GM12873 (cell line): ENCODE measurements at regions not wholly inside any gene's neighbourhood (a gene's known extent, or its start where the extent isn't known, plus 50 kb on each side); places are given as distances from the start of the nearest gene placed in this dataset.

Experiments
- TF ChIP-seq, protein P1 (sequence below): IDR thresholded peaks from 2 replicates; pipeline ENCODE4 v1.5.1; 2012; ENCODE audit warnings: low read depth, mild to moderate bottlenecking, moderate library complexity, low read length, control low read depth; ENCODE audit not compliant: insufficient read depth; ENCODE audit errors: missing control alignments

DNA sequence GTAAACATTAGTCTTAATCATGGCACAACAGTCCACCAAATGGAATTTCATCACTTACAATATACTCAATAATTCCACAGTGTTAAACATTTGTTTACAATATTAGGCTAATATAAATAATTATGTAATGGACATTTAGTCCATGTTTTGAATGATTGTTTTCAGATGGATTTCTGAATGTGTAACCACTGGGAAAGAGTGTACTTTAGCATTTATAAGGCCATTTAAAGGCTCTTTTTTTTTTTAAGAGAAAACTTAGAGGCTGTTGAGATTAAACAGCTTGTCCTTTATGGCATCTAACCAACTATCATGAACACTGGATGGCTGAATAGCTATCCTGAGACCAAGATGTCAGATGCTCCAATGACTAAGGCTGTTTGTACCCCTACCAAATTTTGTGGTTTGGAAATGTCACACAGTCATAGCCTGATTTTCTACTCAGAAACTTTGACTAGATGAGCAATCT lies 248.3 kb upstream of the GLI3 start:
- TF ChIP-seq, protein P1, sequence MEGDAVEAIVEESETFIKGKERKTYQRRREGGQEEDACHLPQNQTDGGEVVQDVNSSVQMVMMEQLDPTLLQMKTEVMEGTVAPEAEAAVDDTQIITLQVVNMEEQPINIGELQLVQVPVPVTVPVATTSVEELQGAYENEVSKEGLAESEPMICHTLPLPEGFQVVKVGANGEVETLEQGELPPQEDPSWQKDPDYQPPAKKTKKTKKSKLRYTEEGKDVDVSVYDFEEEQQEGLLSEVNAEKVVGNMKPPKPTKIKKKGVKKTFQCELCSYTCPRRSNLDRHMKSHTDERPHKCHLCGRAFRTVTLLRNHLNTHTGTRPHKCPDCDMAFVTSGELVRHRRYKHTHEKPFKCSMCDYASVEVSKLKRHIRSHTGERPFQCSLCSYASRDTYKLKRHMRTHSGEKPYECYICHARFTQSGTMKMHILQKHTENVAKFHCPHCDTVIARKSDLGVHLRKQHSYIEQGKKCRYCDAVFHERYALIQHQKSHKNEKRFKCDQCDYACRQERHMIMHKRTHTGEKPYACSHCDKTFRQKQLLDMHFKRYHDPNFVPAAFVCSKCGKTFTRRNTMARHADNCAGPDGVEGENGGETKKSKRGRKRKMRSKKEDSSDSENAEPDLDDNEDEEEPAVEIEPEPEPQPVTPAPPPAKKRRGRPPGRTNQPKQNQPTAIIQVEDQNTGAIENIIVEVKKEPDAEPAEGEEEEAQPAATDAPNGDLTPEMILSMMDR = no peak

DNA sequence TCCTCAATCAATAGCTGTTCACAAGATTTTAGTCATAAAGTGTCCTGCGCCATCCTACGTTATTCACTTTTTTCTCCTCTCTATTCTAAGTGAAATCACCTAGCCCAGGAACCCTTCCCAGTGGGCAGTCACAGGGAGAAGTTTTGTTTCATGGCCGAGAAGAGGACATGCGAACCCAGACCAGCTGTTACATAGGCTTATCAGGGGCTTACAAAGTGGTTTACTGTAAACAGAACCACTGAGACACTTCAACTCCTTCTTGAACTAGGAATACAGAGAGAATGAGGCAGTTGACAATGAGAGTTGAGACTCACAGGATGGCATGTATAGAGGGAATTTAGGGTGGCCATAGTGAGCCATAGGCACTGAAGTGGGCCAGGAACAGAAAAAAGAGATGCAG lies 246.9 kb upstream of the GLI3 start:
- TF ChIP-seq, protein P1 = no peak

DNA sequence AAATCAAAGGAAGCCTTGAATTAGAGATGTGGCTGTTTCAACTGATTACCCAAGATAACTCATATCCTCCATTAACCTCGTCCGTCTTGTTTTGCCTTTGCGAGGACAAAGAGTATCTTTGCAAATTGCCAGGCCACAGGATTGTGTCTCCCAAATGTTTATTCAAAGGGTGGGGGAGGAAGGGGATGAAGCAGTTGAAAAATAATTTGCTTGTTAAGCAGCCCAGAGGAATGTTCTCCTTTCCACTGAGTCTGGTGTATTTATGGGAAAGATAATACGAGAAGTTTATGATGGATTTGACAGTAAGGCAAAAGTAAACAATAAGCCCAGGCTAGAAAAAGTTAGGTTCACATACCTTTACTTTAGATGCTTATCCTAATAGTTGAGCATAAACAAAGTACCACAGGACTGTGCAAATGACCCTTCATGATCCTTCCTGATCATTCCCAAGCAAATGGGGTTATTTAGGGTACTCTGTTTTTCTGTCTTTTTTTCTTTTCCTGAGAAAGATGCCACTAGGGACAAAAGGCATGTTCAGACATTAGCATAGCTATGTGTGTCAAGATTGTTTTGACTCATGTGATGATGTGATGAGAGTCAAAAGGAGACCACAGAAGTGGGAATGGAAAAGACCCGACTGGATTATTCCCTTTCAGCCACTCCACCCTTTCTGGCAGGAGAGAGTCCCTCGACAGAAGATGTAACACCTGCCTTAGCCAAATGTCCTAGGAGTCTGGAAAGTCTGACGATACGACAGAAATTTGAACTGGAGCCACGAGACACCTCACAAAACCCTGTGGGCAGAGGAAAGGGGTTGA lies 243.0 kb upstream of the GLI3 start:
- TF ChIP-seq, protein P1 = no peak

DNA sequence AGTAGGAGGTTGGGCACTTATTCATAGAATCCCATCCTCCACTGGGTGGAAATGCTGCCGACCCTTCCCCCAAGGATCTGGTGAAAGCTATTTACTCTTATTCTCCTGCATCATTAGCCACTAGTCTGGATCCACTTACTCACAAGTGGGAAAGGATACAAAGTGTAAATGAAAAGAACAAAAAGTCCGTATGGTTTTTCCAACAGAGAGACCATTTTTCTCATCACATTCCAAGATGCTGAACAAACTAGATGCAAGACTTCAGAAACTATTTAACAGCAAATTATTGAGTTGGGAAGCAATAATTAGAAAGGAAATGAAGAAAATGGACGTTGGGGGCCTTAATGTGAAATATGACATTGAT lies 242.4 kb upstream of the GLI3 start:
- TF ChIP-seq, protein P1 = no peak

DNA sequence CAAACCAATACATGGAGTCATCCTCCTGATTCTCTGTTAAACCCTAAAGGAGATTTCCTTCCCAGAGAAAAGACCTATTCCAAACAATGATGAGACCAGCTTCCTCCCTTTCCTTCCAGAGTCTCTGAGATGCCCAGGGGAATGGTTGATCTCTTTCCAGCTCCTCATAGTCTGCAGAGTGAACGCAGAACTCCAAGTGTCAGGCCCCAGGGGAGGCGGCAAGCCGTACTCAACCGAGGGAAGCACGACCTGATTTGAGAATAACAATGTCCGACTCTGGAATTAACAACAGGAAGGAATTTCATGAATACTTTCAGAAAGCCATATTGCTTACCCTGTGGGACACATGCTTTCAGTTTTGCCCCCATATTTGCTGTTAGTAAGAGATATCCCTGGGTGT lies 241.7 kb upstream of the GLI3 start:
- TF ChIP-seq, protein P1 = no peak

DNA sequence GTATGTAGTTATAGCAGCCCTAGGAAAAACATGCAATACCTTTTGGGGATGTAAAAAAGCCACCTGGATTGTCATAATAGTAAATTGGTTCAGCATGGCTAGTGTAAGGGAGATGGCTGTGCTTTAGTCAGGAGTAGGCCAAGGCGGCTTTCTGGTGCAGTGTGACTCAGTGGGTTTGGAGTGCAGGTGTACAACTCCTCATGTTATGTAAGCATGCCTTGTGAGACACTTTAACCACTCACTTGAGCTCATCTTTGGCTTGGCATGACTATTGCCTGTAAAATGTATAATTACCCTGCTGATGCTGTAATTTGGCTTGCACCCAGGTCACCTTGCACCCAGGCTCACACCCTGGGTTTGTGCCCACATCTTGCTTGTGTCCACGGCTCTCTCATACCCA lies 239.2 kb upstream of the GLI3 start:
- TF ChIP-seq, protein P1 = no peak

DNA sequence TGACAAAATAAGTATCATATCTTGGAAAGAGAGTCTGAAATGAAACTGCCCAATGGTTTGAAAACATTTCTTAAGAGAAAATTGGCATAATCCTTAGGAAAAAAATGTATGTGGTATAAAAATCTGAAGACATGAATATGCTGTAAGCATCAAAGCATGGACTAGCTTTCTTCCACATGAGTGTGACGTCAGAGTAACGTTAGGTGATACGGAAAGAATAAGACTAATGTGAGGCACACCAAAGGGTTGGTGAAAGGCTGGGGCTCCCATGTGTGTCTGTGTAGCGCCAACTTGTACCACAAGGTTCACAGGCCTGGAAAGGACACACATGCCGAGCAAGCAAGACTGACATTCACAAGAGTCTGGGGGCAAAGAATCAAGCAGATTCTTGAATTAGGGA lies 238.1 kb upstream of the GLI3 start:
- TF ChIP-seq, protein P1 = no peak
